Activated naive CD4-positive, alpha-beta T cell treated with anti-CD3 and anti-CD28 coated beads, Interleukin-2, amount 50 U/mL, for 72 hours (primary cell): ENCODE measurements at regions not wholly inside any gene's neighbourhood (a gene's known extent, or its start where the extent isn't known, plus 50 kb on each side); places are given as distances from the start of the nearest gene placed in this dataset.
"Not testable (repeated sequence)": the region's sequence is repeated elsewhere in the genome, so short reads cannot be mapped to it uniquely, and the experiment has no call there.

Source experiments
- ATAC-seq, 2 donors: fragments of 150-1000 bp; cut with Tn5 transposase; 2 replicates each; pipeline ENCODE4 v1.10.0; 2021; ENCODE audit warnings: mild to moderate bottlenecking in 2 of 2, moderate library complexity in 2 of 2
- DNase-seq, 2 donors: peaks; one replicate each; pipeline ENCODE4 v3.0.0; 2021 to 2022; ENCODE audit warnings: low spot score in 2 of 2
- H3K27ac Mint-ChIP-seq, 2 donors: one replicate each; pipeline ENCODE4 v1.8.0; 2022; ENCODE audit warnings: mild to moderate bottlenecking in 2 of 2, mixed read lengths in 2 of 2
- H3K36me3 Mint-ChIP-seq, 2 donors: one replicate each; pipeline ENCODE4 v1.8.0; 2022; ENCODE audit warnings: mixed read lengths in 2 of 2
- H3K9me3 Mint-ChIP-seq, 2 donors: one replicate each; pipeline ENCODE4 v1.8.0; 2022; ENCODE audit warnings: mixed read lengths in 2 of 2

DNA sequence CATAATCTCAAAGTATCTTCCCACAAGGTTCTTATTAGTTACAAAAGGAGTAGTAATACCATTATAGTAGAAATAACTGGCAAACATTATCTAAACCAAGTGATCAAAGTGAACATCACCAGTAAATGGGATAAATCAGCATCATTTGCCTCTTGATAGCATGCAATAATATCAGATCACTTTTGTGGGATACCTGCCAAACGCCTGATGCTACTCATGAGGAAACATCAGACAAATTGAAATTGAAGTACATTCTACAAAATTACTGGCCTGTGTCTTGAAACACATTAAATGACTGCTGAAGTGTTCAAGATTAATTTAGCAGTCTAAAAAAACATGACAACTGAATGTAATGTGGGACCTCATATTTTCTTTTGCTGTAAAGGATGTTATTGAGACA lies 208.1 kb downstream of the TINAG start:
- DNase-seq, result no peak
- Mint-ChIP-seq H3K9me3 (peaks cover 8 to 9% of the 10 kb centered on the region in 2 donors), H3K36me3 (no peaks in the 10 kb centered on the region), H3K27ac (no peak overlapping the region)
- no peak for ATAC-seq

DNA sequence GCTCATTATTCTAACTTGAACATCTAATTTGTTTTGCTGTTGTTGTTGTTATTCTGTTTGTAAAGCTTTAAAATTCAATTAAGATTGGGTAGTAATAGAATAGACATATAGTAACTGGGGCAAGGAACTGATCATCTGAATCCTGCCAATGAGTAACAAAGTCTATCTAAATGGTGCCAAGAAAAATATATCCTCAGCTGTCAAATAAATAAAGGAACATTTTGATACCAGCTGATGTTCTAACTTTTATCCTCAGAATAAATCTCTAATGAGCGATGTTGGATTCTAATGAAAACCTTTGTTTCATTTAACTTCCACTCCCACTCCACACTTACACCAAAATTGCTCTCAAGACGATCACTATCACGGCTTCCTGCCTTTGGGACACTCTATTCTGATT lies 210.9 kb downstream of the TINAG start:
- ATAC-seq (no peak), DNase-seq (no peak)
- Mint-ChIP-seq H3K36me3 (no peaks in the 10 kb centered on the region), H3K9me3 (peaks cover 8 to 9% of the 10 kb centered on the region in 2 donors), H3K27ac (no peak overlapping the region)

DNA sequence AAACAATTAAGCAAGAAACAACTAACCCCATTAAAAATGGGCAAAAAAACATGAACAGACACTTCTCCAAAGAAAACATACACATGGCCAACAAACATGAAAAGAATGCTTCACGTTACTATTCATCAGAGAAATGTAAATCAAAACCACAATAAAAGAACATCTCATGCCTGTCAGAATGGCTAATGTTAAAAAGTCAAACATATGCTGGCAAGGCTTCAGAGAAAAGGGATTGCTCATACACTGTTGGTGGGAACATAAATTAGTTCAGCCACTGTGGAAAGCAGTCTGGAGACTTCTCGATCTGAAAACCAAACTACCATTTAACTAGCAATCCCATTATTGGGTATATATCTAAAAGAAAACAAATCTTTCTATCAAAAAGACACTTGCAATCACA lies 217.5 kb downstream of the TINAG start:
- no peak overlapping the region for H3K27ac Mint-ChIP-seq
- DNase-seq (no peak), ATAC-seq (no peak)
- H3K9me3 Mint-ChIP-seq, result peaks cover 10 to 15% of the 10 kb centered on the region in 2 donors
- peaks cover 0 to 7% of the 10 kb centered on the region in 2 donors for H3K36me3 Mint-ChIP-seq

DNA sequence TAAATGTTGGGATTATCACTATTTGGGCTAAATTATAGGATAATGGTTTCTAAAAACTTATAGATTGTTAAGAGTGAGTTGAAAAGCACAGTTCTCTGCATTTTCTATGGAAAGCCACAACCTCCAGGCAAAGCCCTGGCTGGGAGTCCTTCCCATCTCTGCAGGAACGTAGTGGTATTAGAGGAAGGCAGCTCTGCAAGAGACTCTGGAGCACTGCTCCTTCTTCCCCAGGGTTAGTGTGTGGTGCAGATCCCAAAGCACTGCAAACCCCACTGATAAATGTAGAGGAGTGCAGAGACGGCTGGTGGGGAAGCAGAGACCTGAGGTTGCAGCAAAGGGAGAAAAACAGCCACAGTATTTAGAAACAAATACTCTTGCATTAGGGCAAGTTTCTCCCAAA lies 225.3 kb downstream of the TINAG start:
- Mint-ChIP-seq H3K9me3 (peaks cover 15 to 17% of the 10 kb centered on the region in 2 donors), H3K27ac (no peak overlapping the region), H3K36me3 (peaks cover 0 to 7% of the 10 kb centered on the region in 2 donors)
- DNase-seq (no peak), ATAC-seq (no peak)

DNA sequence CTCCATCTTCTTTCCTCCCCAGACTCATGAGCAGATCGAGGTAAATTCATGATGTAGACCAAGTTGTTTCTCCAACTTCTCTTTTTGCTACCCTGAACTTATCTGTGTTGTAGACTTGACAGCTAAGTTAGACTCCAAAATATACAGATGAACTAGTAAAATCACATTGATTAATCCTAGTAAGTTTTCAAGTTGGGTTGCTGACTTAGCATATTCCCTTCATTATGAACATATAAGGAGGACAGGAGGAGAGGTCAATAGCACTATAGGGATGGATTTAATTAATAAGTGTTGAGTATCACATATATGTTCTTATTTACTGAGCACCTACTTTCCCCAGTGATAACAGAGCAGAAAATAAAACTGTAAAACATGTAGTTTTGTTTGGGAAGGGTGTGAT lies 227.3 kb downstream of the TINAG start:
- Mint-ChIP-seq H3K9me3 (peaks cover 12 to 22% of the 10 kb centered on the region in 2 donors), H3K27ac (no peak overlapping the region), H3K36me3 (no peaks in the 10 kb centered on the region)
- ATAC-seq (no peak), DNase-seq (no peak)

DNA sequence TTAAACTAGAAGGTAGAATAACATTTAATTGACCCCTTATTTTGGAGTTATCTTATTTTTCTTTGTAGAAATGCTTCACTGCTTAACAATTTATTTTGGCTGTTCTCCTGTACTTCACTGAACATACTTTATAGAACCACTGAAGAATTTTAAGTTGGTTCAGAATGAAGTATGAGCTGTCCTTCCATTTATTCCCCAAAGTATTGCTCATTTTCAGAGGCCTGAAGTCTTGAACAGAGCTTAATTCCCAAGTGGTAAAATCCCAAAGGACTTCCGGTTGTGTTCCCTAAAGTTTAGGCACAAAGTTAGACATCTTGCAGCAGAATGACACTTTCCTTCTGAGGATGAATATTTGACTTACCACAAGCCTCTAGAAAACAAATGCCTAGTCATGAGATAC lies 233.3 kb downstream of the TINAG start:
- no peak overlapping the region for H3K27ac Mint-ChIP-seq
- H3K9me3 Mint-ChIP-seq, result peaks cover 12 to 17% of the 10 kb centered on the region in 2 donors
- no peak for DNase-seq
- H3K36me3 Mint-ChIP-seq, result no peaks in the 10 kb centered on the region
- no peak for ATAC-seq

DNA sequence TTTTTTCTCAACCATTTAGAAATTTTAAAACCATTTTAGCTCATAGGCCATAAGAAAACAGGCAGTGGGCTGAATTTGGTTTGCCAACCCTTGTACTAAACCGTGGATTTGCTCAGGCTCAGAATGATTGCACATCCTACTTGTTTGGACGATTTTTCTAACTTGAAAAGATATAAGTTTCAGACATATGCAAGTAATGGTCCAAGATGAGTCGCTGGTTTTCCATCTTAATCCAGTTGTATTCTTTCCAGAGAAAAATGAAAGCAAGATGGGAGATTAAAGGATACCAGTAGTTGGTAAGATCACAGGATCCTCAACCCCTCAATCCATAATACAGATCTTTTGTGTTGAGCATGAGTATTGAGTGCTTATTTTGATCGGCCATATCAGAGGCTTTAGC lies 250.9 kb downstream of the TINAG start:
- ATAC-seq (no peak), DNase-seq (no peak)
- Mint-ChIP-seq H3K36me3 (peaks cover 0 to 4% of the 10 kb centered on the region in 2 donors), H3K27ac (no peak overlapping the region), H3K9me3 (peaks cover 15 to 26% of the 10 kb centered on the region in 2 donors)

DNA sequence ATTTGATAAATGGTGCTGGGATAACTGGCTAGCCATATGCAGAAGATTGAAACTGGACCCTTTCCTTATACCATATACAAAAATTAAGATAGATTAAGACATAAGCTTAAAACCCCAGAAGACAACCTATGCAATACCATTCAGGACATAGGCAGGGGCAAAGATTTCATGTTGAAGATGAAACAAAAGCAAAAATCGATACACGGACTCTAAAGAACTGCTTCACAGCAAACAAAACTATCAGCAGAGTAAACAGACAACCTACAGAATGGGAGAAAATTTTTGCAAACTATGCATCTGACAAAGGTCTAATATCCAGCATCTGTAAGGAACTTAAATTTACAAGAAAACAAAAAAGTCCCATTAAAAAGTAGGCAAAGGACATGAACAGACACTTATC lies 255.9 kb downstream of the TINAG start:
- H3K27ac Mint-ChIP-seq, H3K36me3 Mint-ChIP-seq, ATAC-seq, DNase-seq: not testable (repeated sequence)
- peaks cover 15 to 18% of the 10 kb centered on the region in 2 donors for H3K9me3 Mint-ChIP-seq

DNA sequence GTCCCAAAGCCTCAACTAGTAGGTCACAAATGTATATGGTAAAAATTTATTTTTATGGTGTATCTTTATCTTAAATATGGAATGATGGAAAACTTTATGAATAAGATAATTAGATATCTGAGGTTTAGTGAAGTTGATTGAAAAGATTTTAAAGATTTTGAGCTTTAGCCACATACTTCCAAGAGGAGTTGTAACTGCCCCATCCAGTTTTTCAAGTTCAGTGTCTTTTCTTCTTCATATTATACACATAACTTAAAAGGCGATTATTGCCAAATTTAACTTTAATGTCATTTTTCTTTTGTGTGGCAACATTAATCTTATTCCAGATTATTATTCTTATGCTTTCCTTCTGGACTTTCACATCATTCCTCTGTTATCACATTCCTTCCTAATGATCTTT lies 266.4 kb downstream of the TINAG start:
- Mint-ChIP-seq H3K27ac (no peak overlapping the region), H3K9me3 (peaks cover 8 to 10% of the 10 kb centered on the region in 2 donors), H3K36me3 (no peaks in the 10 kb centered on the region)
- ATAC-seq, result no peak
- no peak for DNase-seq

DNA sequence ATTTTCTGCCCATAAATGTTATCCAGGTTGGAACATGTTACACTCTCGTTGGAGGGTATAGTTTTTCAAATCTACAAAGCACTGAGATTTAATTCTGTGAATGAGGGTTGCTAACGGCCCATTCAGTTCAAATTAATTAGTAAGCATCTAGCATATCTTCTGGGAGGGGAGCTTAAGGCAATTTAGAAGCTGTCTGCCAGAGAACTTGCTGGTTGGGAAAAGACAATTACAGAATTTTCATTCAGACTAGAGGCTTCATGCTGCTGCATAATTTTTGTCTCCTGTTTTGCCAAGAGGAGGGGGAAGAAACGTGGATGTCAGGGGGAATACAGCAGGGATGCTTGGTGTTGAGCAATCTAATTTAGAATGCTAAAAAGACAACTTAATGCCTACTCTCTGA lies 268.3 kb upstream of the FAM83B start:
- Mint-ChIP-seq H3K27ac (no peak overlapping the region), H3K36me3 (no peaks in the 10 kb centered on the region), H3K9me3 (peaks cover 3 to 9% of the 10 kb centered on the region in 2 donors)
- ATAC-seq (no peak), DNase-seq (no peak)

DNA sequence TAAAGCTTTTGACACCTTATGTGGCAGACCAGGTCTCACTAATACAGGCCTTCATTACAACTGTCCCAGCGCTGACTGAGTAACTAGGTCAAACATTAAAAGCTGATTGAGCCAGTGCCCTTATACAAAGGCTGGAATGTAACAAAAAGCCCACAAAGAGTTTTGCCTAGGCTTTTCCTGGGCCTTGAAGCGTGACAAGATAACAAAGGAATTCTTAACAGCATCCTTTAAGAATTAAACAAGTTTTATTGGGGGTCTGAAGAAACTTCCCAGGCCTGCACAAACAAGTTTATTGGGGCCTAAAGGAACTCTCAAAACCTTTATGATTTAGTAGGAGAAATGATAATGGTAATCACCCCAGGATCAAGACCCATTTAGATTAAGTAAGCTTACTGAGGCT lies 267.6 kb upstream of the FAM83B start:
- Mint-ChIP-seq H3K36me3 (no peaks in the 10 kb centered on the region), H3K27ac (no peak overlapping the region), H3K9me3 (peaks cover 10 to 12% of the 10 kb centered on the region in 2 donors)
- DNase-seq (no peak), ATAC-seq (no peak)

DNA sequence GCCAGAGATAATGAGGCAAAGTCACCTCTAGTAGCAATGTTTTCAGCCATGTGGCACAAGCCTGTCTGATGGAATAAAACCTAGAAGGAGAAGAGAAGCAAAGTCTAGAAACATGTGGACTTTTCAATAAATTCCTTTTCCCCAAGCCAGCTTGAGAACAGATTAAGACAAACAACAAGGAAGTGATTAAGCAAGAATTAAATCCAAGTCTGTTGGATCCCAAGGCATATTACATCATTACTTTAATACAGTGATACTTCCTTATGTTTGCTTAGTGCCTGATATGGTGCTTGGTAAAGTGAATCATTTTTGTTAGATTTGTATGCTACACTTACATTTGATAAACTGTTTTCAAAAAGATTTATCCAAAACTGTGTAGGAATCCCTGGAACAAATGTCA lies 260.3 kb upstream of the FAM83B start:
- H3K9me3 Mint-ChIP-seq, result peaks cover 11 to 25% of the 10 kb centered on the region in 2 donors
- H3K27ac Mint-ChIP-seq, result no peak overlapping the region
- peaks cover 0 to 4% of the 10 kb centered on the region in 2 donors for H3K36me3 Mint-ChIP-seq
- no peak for DNase-seq
- ATAC-seq, result no peak

DNA sequence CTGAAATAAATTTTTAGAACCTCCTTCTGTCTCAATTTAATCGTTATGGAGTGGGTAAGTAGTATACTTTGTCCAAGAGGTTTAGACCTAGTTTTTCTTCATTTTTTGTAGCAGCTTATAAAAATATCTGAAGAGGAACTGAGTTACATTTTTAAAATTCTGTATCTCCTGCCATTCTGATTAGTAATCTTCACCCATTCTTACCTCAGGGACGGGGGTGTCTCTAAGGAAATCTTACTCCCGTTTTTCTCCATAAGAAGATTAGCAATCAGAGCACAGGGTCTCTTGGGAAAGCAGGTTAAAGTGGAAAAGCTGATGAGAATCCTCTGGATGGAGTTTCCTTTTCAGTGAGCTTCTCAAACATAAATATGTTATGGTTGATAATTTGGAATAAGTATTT lies 259.3 kb upstream of the FAM83B start:
- no peak for DNase-seq
- no peak for ATAC-seq
- no peak overlapping the region for H3K27ac Mint-ChIP-seq
- peaks cover 10 to 20% of the 10 kb centered on the region in 2 donors for H3K9me3 Mint-ChIP-seq
- H3K36me3 Mint-ChIP-seq, result peaks cover 0 to 4% of the 10 kb centered on the region in 2 donors

DNA sequence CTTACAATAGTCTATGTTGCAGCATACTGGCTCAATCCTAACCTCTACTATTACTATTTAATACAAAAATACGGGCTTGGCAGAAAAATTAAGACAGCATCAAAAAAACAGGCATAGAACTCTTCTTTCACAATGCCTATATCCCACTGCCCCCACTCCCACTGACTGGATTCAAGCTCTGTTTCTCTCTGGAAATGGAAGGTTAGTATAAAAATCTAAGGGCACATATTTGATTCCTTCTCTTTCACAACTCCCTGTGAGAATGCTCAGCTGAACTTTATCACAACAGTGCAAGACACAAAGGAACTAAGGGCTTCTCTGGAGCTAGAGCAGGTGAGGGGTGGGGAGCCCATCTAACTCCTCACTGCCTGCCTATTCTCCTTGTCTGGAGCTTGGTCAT lies 258.4 kb upstream of the FAM83B start:
- ATAC-seq, result no peak
- Mint-ChIP-seq H3K27ac (no peak overlapping the region), H3K36me3 (peaks cover 0 to 4% of the 10 kb centered on the region in 2 donors), H3K9me3 (peaks cover 7 to 17% of the 10 kb centered on the region in 2 donors)
- DNase-seq, result no peak

DNA sequence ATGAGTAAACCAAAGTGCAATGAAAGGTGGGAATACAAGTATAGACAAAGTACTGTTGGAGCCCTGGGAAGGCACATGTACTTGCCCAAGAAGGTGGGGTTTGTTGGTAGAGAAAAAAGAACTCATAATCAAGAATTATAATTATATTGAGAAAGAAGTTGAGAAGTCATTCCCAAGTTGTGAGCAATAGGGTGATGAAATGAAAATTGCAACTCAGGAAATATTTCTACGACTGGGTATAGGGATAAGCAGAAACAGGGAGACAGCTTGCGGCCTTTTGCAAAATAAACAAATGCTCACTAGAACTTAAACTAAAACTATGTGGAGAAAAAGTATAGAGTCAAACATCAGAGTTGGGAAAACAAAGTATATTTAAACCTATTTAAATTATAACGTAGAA lies 250.7 kb upstream of the FAM83B start:
- DNase-seq (no peak), ATAC-seq (no peak)
- H3K27ac Mint-ChIP-seq, result no peak overlapping the region

DNA sequence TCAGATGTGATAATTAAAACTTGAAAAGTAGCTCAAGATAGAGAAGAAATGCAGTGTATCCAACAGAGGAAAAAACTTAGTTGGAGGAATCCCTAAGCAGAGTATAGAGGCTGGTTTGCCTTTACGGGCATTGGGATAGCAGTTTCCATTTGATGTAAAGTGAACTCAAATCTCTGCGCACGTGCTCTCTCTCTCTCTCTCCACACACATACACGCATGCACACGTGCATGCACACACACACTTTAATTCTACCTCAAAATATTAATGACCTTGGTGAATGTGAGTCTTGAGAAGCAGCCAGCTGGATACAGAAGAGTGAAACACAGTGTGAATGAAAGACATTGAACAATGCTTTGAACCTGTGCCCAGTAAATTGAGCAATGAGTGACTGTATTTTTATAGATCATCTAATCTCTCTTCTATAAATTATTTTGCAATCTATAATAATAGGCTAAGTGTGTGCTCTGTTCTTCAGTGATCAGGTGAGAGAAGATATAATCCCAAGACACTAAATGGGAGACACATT lies 247.7 kb upstream of the FAM83B start:
- DNase-seq (no peak), ATAC-seq (no peak)
- Mint-ChIP-seq H3K27ac (no peak overlapping the region), H3K36me3 (no peaks in the 10 kb centered on the region), H3K9me3 (no peaks in the 10 kb centered on the region)

More for the DNA sequence above, 250.7 kb upstream of the FAM83B start:
- H3K36me3 Mint-ChIP-seq, result no peaks in the 10 kb centered on the region
- H3K9me3 Mint-ChIP-seq, result no peaks in the 10 kb centered on the region

DNA sequence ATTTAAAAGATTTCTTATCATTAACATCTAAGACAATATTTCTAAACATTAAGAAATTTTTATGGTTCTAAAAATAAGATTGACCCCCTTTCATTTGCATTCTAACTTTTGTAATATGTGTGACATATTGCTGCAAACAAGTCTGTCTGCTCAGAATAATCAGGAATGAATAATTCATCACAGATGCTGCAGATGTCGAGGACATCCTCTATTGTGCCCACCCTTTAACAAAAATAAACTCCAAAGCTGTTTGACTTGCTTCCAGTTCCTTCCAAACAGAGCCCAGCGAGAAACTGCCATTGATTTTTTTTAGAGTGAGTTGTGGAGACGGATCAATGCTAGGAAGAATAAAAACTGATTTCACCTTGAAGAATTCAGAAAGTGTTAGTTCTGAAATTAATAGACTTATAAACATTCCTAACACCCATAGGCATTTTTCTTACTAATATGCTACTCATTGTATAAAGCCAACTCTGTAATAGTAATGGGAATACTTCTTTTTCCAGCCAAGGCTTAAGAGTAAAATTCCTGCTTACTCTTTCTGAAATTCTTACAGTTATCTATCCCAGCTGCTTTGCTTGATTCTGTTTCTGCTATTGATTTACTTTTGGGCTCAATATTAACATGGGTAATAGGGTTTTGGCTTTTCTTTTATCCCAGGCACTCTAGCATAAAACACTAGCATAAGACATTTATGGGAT lies 244.8 kb upstream of the FAM83B start:
- H3K9me3 Mint-ChIP-seq, result peaks cover 0 to 4% of the 10 kb centered on the region in 2 donors
- no peak overlapping the region for H3K27ac Mint-ChIP-seq
- DNase-seq (no peak), ATAC-seq (no peak)
- no peaks in the 10 kb centered on the region for H3K36me3 Mint-ChIP-seq

DNA sequence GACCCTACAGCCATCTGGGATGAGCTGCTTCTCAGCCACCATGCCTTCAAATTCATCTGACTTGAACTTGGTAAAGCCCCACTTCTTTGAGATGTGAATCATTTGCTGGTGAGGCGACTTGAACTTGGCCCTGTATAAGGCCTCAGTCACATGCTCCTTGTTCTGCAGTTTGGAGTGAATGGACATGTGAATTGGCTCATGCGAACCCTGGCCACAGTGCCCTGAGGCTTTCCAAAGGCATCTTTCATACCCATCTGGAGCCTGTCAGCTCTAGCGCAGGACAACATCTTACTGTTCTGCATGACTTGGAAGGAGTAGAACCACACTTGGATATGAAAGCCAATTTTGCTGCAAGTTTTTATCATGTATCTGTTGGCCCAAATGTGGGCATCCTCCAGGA lies 244.0 kb upstream of the FAM83B start:
- ATAC-seq (no peak), DNase-seq (no peak)
- Mint-ChIP-seq H3K36me3 (no peaks in the 10 kb centered on the region), H3K27ac (no peak overlapping the region), H3K9me3 (peaks cover 0 to 4% of the 10 kb centered on the region in 2 donors)
